ENCODE measurements at regions not wholly inside any gene's neighbourhood (a gene's known extent, or its start where the extent isn't known, plus 50 kb on each side); places are given as distances from the start of the nearest gene placed in this dataset.

- ChIA-PET CTCF (no interaction called here), POLR2A (interaction anchor here (0.6 kb wide), 1 partner anchor 9 kb away, joined by 3 read pairs; no protein-coding TSS in a partner anchor)
- in situ Hi-C loops (cut with HindIII; ENCODE audit: low pct_unique_long_range_greater_than_20kb, low sequenced_read_pairs) (no loop called here), intact Hi-C loops (cut with micrococcal nuclease; ENCODE audit: unreplicated experiment) (no loop called here)
- H3K4me1 ChIP-seq (ENCODE audit: control insufficient read depth, insufficient read depth, low read length): no peaks in the 10 kb centered on the region; the same call in 1 of the 2 replicates
- H3K27me3 ChIP-seq (ENCODE audit: control insufficient read depth, insufficient read depth, low read length): no peaks in the 10 kb centered on the region
- H3K4me3 ChIP-seq (ENCODE audit: low read depth in 2 of 2, low read length in 2 of 2): no peak overlapping the region
- ATAC-seq: no peak
- no TSS peak for BruUV-seq (replicated peaks)
- no peak for TF ChIP-seq POLR2AphosphoS5 (IDR thresholded peaks at IDR 0.05; ENCODE audit: low read depth, low read length)
- no peak for TF ChIP-seq TCF7L2 (IDR thresholded peaks at IDR 0.05; ENCODE audit: low read depth, low read length)
- no peak for TF ChIP-seq SIN3A (IDR thresholded peaks at IDR 0.05; ENCODE audit: borderline replicate concordance, insufficient read depth, low read depth, low read length)
- no peak for TF ChIP-seq REST (IDR thresholded peaks at IDR 0.05; ENCODE audit: insufficient read depth in 1 of 2, low read depth in 2 of 2, low read length in 1 of 2)
- no peak for TF ChIP-seq CTCF (IDR thresholded peaks at IDR 0.05)
- DNase-seq (ENCODE audit: low read depth, low spot score): no peak
- H3K27ac ChIP-seq (ENCODE audit: low read length): no peak overlapping the region
- no peaks in the 10 kb centered on the region for H3K36me3 ChIP-seq (ENCODE audit: control insufficient read depth, insufficient read depth, low read length)
- H3K9me3 ChIP-seq (ENCODE audit: control insufficient read depth, insufficient read depth, low read depth, low read length): no peaks in the 10 kb centered on the region
These were observed 138.7 kb downstream of the RFPL4B start for GRCh38 chr6:112485827-112486212.

GRCh38 chr6:112486454-112486853 is 139.3 kb downstream of the RFPL4B start:
- intact Hi-C loops (cut with micrococcal nuclease; ENCODE audit: unreplicated experiment) (no loop called here), in situ Hi-C loops (cut with HindIII; ENCODE audit: low pct_unique_long_range_greater_than_20kb, low sequenced_read_pairs) (no loop called here)
- no peak overlapping the region for H3K27ac ChIP-seq (ENCODE audit: low read length)
- no peaks in the 10 kb centered on the region for H3K4me1 ChIP-seq (ENCODE audit: control insufficient read depth, insufficient read depth, low read length)
- ChIA-PET CTCF (no interaction called here), POLR2A (interaction anchor here (0.6 kb wide), 1 partner anchor 9 kb away, joined by 3 read pairs; no protein-coding TSS in a partner anchor)
- DNase-seq (ENCODE audit: low read depth, low spot score) (no peak), ATAC-seq (no peak)
- no peaks in the 10 kb centered on the region for H3K9me3 ChIP-seq (ENCODE audit: control insufficient read depth, insufficient read depth, low read depth, low read length)
- no peak for TF ChIP-seq SIN3A (IDR thresholded peaks at IDR 0.05; ENCODE audit: borderline replicate concordance, insufficient read depth, low read depth, low read length)
- TF ChIP-seq CTCF (IDR thresholded peaks at IDR 0.05): no peak
- no peak for TF ChIP-seq REST (IDR thresholded peaks at IDR 0.05; ENCODE audit: insufficient read depth in 1 of 2, low read depth in 2 of 2, low read length in 1 of 2)
- no peak for TF ChIP-seq TCF7L2 (IDR thresholded peaks at IDR 0.05; ENCODE audit: low read depth, low read length)
- no peak for TF ChIP-seq POLR2AphosphoS5 (IDR thresholded peaks at IDR 0.05; ENCODE audit: low read depth, low read length)
- no peaks in the 10 kb centered on the region for H3K27me3 ChIP-seq (ENCODE audit: control insufficient read depth, insufficient read depth, low read length)
- no TSS peak for BruUV-seq (replicated peaks)
- no peaks in the 10 kb centered on the region for H3K36me3 ChIP-seq (ENCODE audit: control insufficient read depth, insufficient read depth, low read length)
- no peak overlapping the region for H3K4me3 ChIP-seq (ENCODE audit: low read depth in 2 of 2, low read length in 2 of 2)
